ENCODE measurements at regions not wholly inside any gene's neighbourhood (a gene's known extent, or its start where the extent isn't known, plus 50 kb on each side); places are given as distances from the start of the nearest gene placed in this dataset.

GRCh38 chr10:129023082-129023481 lies 444.0 kb upstream of the MGMT start:
- no peak for TF ChIP-seq JUND (IDR thresholded peaks at IDR 0.05)
- TF ChIP-seq MAX (IDR thresholded peaks at IDR 0.05), result no peak
- TF ChIP-seq ATF3 (IDR thresholded peaks at IDR 0.05), result no peak
- TF ChIP-seq GABPA (IDR thresholded peaks at IDR 0.05 in 1 of 2, conservative IDR thresholded peaks at IDR 0.05 in 1 of 2), result no peak
- TF ChIP-seq RXRA (IDR thresholded peaks at IDR 0.05), result no peak
- TF ChIP-seq HNF4A (conservative IDR thresholded peaks at IDR 0.05), result no peak
- TF ChIP-seq SP1 (IDR thresholded peaks at IDR 0.05), result no peak
- TF ChIP-seq YY1 (IDR thresholded peaks at IDR 0.05), result no peak
- TF ChIP-seq FOXA1 (IDR thresholded peaks at IDR 0.05), result no peak
- no peak for TF ChIP-seq ZBTB33 (IDR thresholded peaks at IDR 0.05)
- TF ChIP-seq EGR1 (IDR thresholded peaks at IDR 0.05; ENCODE audit: low read depth in 2 of 2), result no peak
- TF ChIP-seq FOXA2 (IDR thresholded peaks at IDR 0.05), result no peak
- TF ChIP-seq CTCF (IDR thresholded peaks at IDR 0.05; ENCODE audit: low read depth, low read length, missing input control), result no peak
- TF ChIP-seq TAF1 (conservative IDR thresholded peaks at IDR 0.05), result no peak
- TF ChIP-seq HNF4G (IDR thresholded peaks at IDR 0.05), result no peak
- no peak for TF ChIP-seq NR2F2 (IDR thresholded peaks at IDR 0.05)
- TF ChIP-seq RAD21 (IDR thresholded peaks at IDR 0.05), result no peak
- Histone ChIP-seq H3K9ac (ENCODE audit: low read depth in 1 of 2, low read length in 2 of 2) (no peak overlapping the region), H3K4me3 (ENCODE audit: low read depth in 1 of 3, low read length in 3 of 3) (no peak overlapping the region), H3K27ac (ENCODE audit: low read depth in 1 of 2, low read length in 2 of 2) (no peak overlapping the region), H3K9me3 (ENCODE audit: control insufficient read depth in 4 of 4, low read length in 3 of 4) (no peaks in the 10 kb centered on the region), H3K27me3 (ENCODE audit: control insufficient read depth in 4 of 4, insufficient read depth in 4 of 4, low read length in 3 of 4) (peaks cover 0 to 14% (median 0%) of the 10 kb centered on the region in 4 donors), H3K36me3 (ENCODE audit: control insufficient read depth in 4 of 4, insufficient read depth in 3 of 4, low read depth in 1 of 4, low read length in 3 of 4) (no peaks in the 10 kb centered on the region), H3K4me1 (ENCODE audit: control insufficient read depth in 4 of 4, insufficient read depth in 4 of 4, low read length in 3 of 4) (no peaks in the 10 kb centered on the region)
- no peak for DNase-seq (ENCODE audit: low spot score)
- WGBS, result 77% methylated on average over 5 of the region's 5 CpGs

- DNase-seq (ENCODE audit: low spot score), result no peak
- Histone ChIP-seq H3K4me1 (ENCODE audit: control insufficient read depth in 4 of 4, insufficient read depth in 4 of 4, low read length in 3 of 4) (no peaks in the 10 kb centered on the region), H3K9me3 (ENCODE audit: control insufficient read depth in 4 of 4, low read length in 3 of 4) (no peaks in the 10 kb centered on the region), H3K4me3 (ENCODE audit: low read depth in 1 of 3, low read length in 3 of 3) (no peak overlapping the region), H3K27ac (ENCODE audit: low read depth in 1 of 2, low read length in 2 of 2) (no peak overlapping the region), H3K36me3 (ENCODE audit: control insufficient read depth in 4 of 4, insufficient read depth in 3 of 4, low read depth in 1 of 4, low read length in 3 of 4) (no peaks in the 10 kb centered on the region), H3K9ac (ENCODE audit: low read depth in 1 of 2, low read length in 2 of 2) (no peak overlapping the region), H3K27me3 (ENCODE audit: control insufficient read depth in 4 of 4, insufficient read depth in 4 of 4, low read length in 3 of 4) (peaks cover 0 to 14% (median 1%) of the 10 kb centered on the region in 4 donors)
- 76% methylated on average over 8 of the region's 8 CpGs for WGBS
- no peak for TF ChIP-seq HNF4G (IDR thresholded peaks at IDR 0.05)
- TF ChIP-seq RXRA (IDR thresholded peaks at IDR 0.05), result no peak
- no peak for TF ChIP-seq SP1 (IDR thresholded peaks at IDR 0.05)
- no peak for TF ChIP-seq RAD21 (IDR thresholded peaks at IDR 0.05)
- TF ChIP-seq NR2F2 (IDR thresholded peaks at IDR 0.05), result no peak
- no peak for TF ChIP-seq FOXA2 (IDR thresholded peaks at IDR 0.05)
- no peak for TF ChIP-seq ZBTB33 (IDR thresholded peaks at IDR 0.05)
- TF ChIP-seq CTCF (IDR thresholded peaks at IDR 0.05; ENCODE audit: low read depth, low read length, missing input control), result no peak
- no peak for TF ChIP-seq HNF4A (conservative IDR thresholded peaks at IDR 0.05)
- no peak for TF ChIP-seq REST (IDR thresholded peaks at IDR 0.05)
- TF ChIP-seq YY1 (IDR thresholded peaks at IDR 0.05), result no peak
- TF ChIP-seq ATF3 (IDR thresholded peaks at IDR 0.05), result no peak
- TF ChIP-seq JUND (IDR thresholded peaks at IDR 0.05), result no peak
- no peak for TF ChIP-seq EGR1 (IDR thresholded peaks at IDR 0.05; ENCODE audit: low read depth in 2 of 2)
These were observed 443.0 kb upstream of the MGMT start for GRCh38 chr10:129024046-129024445.

Measured in liver (tissue), 8 donors.